Neural crest cell (in vitro differentiated cells): ENCODE measurements at regions not wholly inside any gene's neighbourhood (a gene's known extent, or its start where the extent isn't known, plus 50 kb on each side); places are given as distances from the start of the nearest gene placed in this dataset.

Experiments used
- DNase-seq: peaks from one replicate; pipeline ENCODE4 v3.0.0; 2021; ENCODE audit warnings: low read depth, mixed read lengths, low spot score
- H3K27ac Mint-ChIP-seq: one replicate; pipeline ENCODE4 v1.8.0; 2021; ENCODE audit warnings: mild to moderate bottlenecking, mixed read lengths; ENCODE audit not compliant: unreplicated experiment
- H3K27me3 Mint-ChIP-seq: 2 replicates; pipeline ENCODE4 v1.8.0; 2021; ENCODE audit warnings: low read depth, mild to moderate bottlenecking, mixed read lengths
- H3K36me3 Mint-ChIP-seq: 2 replicates; pipeline ENCODE4 v1.8.0; 2021; ENCODE audit warnings: low read depth, mild to moderate bottlenecking, mixed read lengths
- H3K4me1 Mint-ChIP-seq: 2 replicates; pipeline ENCODE4 v1.8.0; 2021; ENCODE audit warnings: mixed read lengths
- H3K4me3 Mint-ChIP-seq: one replicate; pipeline ENCODE4 v1.8.0; 2021; ENCODE audit warnings: mild to moderate bottlenecking, mixed read lengths
- H3K9me3 Mint-ChIP-seq: 2 replicates; pipeline ENCODE4 v1.8.0; 2021; ENCODE audit warnings: mixed read lengths
- TF ChIP-seq, protein P1 (sequence below): fragments of 200-600 bp; sonication (generic); conservative IDR thresholded peaks from 2 replicates; pipeline ENCODE4 v1.5.0; 2021; ENCODE audit warnings: antibody characterized with exemption, mild to moderate bottlenecking

DNA sequence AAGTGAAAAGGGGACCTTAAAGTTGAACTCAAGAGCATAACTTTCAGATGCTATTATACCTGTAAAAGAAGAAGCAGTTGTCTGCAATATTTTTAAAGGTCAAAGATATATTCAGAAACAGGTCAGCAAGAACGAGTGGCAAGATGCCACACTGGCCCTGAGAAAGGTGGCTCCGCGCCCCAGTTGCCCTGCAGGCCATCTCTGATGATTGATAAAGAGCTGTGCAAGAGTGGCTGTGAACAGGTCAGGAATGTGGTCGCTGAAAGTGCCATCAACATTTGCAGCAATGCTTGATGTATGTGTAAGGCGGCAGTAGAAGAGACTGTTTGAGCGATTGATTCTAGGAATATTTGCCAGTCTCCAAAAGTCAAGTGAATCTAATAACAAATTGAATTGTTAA is 664.2 kb upstream of the SLC10A2 start:
- H3K4me3 Mint-ChIP-seq, result no peak overlapping the region
- no peak for DNase-seq
- TF ChIP-seq, protein P1, sequence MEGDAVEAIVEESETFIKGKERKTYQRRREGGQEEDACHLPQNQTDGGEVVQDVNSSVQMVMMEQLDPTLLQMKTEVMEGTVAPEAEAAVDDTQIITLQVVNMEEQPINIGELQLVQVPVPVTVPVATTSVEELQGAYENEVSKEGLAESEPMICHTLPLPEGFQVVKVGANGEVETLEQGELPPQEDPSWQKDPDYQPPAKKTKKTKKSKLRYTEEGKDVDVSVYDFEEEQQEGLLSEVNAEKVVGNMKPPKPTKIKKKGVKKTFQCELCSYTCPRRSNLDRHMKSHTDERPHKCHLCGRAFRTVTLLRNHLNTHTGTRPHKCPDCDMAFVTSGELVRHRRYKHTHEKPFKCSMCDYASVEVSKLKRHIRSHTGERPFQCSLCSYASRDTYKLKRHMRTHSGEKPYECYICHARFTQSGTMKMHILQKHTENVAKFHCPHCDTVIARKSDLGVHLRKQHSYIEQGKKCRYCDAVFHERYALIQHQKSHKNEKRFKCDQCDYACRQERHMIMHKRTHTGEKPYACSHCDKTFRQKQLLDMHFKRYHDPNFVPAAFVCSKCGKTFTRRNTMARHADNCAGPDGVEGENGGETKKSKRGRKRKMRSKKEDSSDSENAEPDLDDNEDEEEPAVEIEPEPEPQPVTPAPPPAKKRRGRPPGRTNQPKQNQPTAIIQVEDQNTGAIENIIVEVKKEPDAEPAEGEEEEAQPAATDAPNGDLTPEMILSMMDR, result no peak
- H3K36me3 Mint-ChIP-seq, result no peaks in the 10 kb centered on the region
- H3K27ac Mint-ChIP-seq, result no peak overlapping the region
- H3K27me3 Mint-ChIP-seq, result no peaks in the 10 kb centered on the region
- no peaks in the 10 kb centered on the region for H3K9me3 Mint-ChIP-seq
- H3K4me1 Mint-ChIP-seq, result no peaks in the 10 kb centered on the region

DNA sequence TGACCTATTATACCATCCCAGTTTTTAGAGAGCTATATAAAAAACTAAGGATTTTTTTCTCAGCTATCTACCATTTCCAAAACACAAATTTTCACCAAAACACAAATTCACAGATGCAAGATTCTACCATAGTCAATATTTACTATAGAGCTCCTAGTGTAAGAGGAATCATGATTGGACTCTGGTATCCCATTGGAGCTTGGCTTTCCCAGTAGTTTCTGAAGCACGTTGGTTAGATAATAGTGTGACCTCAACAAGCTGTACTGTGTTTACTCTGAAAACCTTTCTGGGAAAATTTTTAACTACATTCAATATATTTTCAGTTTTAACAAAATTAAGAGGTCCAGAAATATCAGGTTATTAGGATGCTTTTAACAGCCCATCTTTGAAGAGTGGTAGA is 660.6 kb upstream of the SLC10A2 start:
- Mint-ChIP-seq H3K27ac (no peak overlapping the region), H3K4me3 (no peak overlapping the region), H3K4me1 (no peaks in the 10 kb centered on the region), H3K9me3 (peaks cover 2% of the 10 kb centered on the region), H3K36me3 (no peaks in the 10 kb centered on the region), H3K27me3 (no peaks in the 10 kb centered on the region)
- TF ChIP-seq, protein P1, result no peak
- DNase-seq, result no peak

DNA sequence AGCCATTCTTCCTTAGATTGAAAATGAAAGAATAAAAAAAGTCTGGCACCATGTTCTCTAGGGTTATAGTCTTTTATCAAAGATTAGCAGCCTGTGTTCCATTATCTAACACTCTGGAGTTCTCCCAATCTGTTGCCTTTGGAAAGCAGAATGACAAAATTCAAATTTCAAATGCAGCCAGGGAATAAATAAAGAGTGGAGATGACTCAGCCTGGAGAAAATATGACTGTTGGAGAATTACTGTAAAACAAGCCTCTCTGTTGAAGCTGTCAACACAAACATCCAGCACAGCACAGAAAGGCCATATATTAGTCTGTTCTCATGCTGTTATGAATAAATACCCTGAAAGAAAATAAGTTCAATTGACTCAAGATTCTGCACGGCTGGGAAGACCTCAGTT is 650.5 kb upstream of the SLC10A2 start:
- TF ChIP-seq, protein P1, result no peak
- Mint-ChIP-seq H3K27me3 (no peaks in the 10 kb centered on the region), H3K36me3 (no peaks in the 10 kb centered on the region), H3K9me3 (peaks cover 6% of the 10 kb centered on the region), H3K4me1 (peaks cover 5% of the 10 kb centered on the region), H3K4me3 (no peak overlapping the region), H3K27ac (no peak overlapping the region)
- no peak for DNase-seq

DNA sequence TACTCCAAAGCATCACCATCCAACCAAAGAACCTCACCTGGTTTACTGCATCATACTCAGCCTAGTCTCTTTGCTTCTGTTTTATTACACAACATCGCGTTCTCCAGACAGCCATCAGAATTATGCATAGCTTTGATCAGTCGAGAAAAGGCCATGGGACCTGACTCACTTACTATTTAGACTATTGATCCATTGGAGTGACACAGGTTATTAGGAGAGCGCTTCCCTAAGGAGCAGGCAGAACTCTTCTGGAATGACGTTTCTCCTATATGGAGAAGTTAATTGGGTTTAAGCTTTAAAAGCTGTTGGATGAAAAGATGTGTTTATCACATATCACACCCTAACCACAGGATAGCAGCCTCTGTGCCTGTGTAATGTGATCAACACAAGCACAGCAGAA is 649.1 kb upstream of the SLC10A2 start:
- Mint-ChIP-seq H3K27me3 (no peaks in the 10 kb centered on the region), H3K27ac (no peak overlapping the region), H3K4me3 (no peak overlapping the region), H3K4me1 (peaks cover 5% of the 10 kb centered on the region), H3K9me3 (peaks cover 6% of the 10 kb centered on the region), H3K36me3 (no peaks in the 10 kb centered on the region)
- TF ChIP-seq, protein P1, result no peak
- DNase-seq, result no peak

DNA sequence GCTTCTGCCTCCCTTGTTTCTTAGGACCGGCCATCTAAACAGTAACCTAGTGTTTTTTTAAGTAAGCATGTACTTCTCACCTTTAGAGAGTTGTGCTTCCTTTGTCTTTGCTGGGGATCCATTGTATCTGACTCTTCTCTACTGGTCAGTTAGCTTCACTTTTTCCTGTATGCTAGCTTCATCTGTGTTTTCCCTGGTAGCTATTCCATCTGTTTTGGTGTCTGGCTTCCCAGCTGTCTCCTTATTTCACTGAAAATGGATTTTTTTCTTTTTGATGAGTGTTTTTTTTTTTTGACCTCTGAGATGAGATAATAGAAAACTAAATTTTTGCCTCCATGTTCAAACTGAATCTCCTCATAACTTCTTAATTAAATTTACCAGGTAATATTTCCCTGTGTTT is 637.0 kb upstream of the SLC10A2 start:
- Mint-ChIP-seq H3K27me3 (no peaks in the 10 kb centered on the region), H3K27ac (no peak overlapping the region), H3K4me3 (no peak overlapping the region), H3K9me3 (peaks cover 3% of the 10 kb centered on the region), H3K4me1 (no peaks in the 10 kb centered on the region), H3K36me3 (no peaks in the 10 kb centered on the region)
- DNase-seq, result no peak
- TF ChIP-seq, protein P1, result no peak

DNA sequence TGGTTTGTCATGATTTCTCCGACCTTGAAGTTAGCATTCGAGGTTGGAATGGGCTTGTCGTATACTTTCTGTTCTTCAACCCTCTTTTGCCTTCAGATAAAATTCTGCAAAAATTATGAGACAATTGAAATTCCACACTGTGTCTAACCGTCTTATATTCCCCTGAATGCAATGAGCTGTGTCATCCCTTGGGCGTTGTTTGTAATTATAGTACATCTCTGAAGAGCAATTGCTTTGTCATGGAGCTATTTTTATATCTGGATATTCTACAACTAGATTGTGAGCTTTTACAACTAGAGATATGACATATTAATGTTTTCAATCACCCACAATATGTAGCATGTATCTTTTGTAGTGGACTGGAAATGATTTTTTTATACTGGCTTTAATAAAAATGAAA is 631.8 kb upstream of the SLC10A2 start:
- no peak for DNase-seq
- H3K4me3 Mint-ChIP-seq, result no peak overlapping the region
- H3K27ac Mint-ChIP-seq, result no peak overlapping the region
- TF ChIP-seq, protein P1, result no peak
- no peaks in the 10 kb centered on the region for H3K36me3 Mint-ChIP-seq
- H3K4me1 Mint-ChIP-seq, result no peaks in the 10 kb centered on the region
- no peaks in the 10 kb centered on the region for H3K27me3 Mint-ChIP-seq
- peaks cover 4% of the 10 kb centered on the region for H3K9me3 Mint-ChIP-seq
